DOHH2 (cell line): ENCODE measurements at regions not wholly inside any gene's neighbourhood (a gene's known extent, or its start where the extent isn't known, plus 50 kb on each side); places are given as distances from the start of the nearest gene placed in this dataset.

ENCODE experiments used
- H3F3A ChIP-seq: fragments of 200-600 bp; sonication (generic), shearing (Covaris generic); 2 replicates; pipeline ENCODE4 v1.6.0; 2016; ENCODE audit warnings: antibody characterized with exemption, mild to moderate bottlenecking; ENCODE audit not compliant: control insufficient read depth, insufficient read depth
- H3K27ac ChIP-seq: fragments of 200-600 bp; sonication (generic); 2 replicates; pipeline ENCODE4 v1.5.1; 2014; ENCODE audit warnings: low read depth, mild to moderate bottlenecking, low read length, moderate library complexity
- H3K27me3 ChIP-seq: fragments of 200-600 bp; sonication (generic); 2 replicates; pipeline ENCODE4 v1.6.1; 2014; ENCODE audit warnings: mild to moderate bottlenecking, low read length, mixed read lengths; ENCODE audit not compliant: control insufficient read depth
- H3K36me3 ChIP-seq: fragments of 200-600 bp; sonication (generic); 2 replicates; pipeline ENCODE4 v1.6.1; 2014; ENCODE audit warnings: mild to moderate bottlenecking, low read length, moderate library complexity, mixed read lengths; ENCODE audit not compliant: control insufficient read depth
- H3K4me1 ChIP-seq: fragments of 200-600 bp; sonication (generic); 2 replicates; pipeline ENCODE4 v1.6.1; 2014; ENCODE audit warnings: mild to moderate bottlenecking, low read length, mixed read lengths; ENCODE audit not compliant: control insufficient read depth
- H3K4me2 ChIP-seq: fragments of 200-600 bp; sonication (generic); 2 replicates; pipeline ENCODE4 v1.6.0; 2014; ENCODE audit warnings: mild to moderate bottlenecking, low read length, moderate library complexity
- H3K4me3 ChIP-seq: fragments of 200-600 bp; sonication (generic); 2 replicates; pipeline ENCODE4 v1.5.1; 2014; ENCODE audit warnings: mild to moderate bottlenecking, low read length, mixed read lengths
- H3K79me2 ChIP-seq: fragments of 200-600 bp; sonication (generic); 2 replicates; pipeline ENCODE4 v1.6.1; 2014; ENCODE audit warnings: mild to moderate bottlenecking, low read length, mixed read lengths; ENCODE audit not compliant: control insufficient read depth
- H3K9me2 ChIP-seq: fragments of 200-600 bp; sonication (generic); replicated peaks from 2 replicates; pipeline ENCODE4 v1.6.1; 2014; ENCODE audit warnings: mild to moderate bottlenecking, low read length, mixed read lengths; ENCODE audit not compliant: control insufficient read depth
- H3K9me3 ChIP-seq: fragments of 200-600 bp; sonication (generic); 2 replicates; pipeline ENCODE4 v1.6.1; 2014; ENCODE audit warnings: antibody characterized with exemption, low read length, mixed read lengths; ENCODE audit not compliant: control insufficient read depth, insufficient read depth
- H4K20me1 ChIP-seq: fragments of 200-600 bp; sonication (generic); 2 replicates; pipeline ENCODE4 v1.6.0; 2014; ENCODE audit warnings: low read depth, mild to moderate bottlenecking, antibody characterized with exemption, low read length, moderate library complexity; ENCODE audit not compliant: control insufficient read depth, insufficient read depth
- CTCF ChIP-seq: fragments of 200-600 bp; sonication (generic); IDR thresholded peaks from one replicate; pipeline ENCODE4 v1.5.1; 2014; ENCODE audit warnings: antibody characterized with exemption, mild to moderate bottlenecking, low read depth, low read length; ENCODE audit not compliant: poor library complexity, severe bottlenecking
- EZH2phosphoT487 ChIP-seq: fragments of 200-600 bp; sonication (generic); IDR thresholded peaks from 2 replicates; pipeline ENCODE4 v1.6.1; 2017; ENCODE audit warnings: borderline replicate concordance, mild to moderate bottlenecking, antibody characterized with exemption, low read length, moderate library complexity, mixed read lengths

GRCh38 chr10:59087486-59087885 lies 89.0 kb upstream of the PHYHIPL start:
- Histone ChIP-seq H3K27me3 (no peaks in the 10 kb centered on the region), H3K79me2 (no peaks in the 10 kb centered on the region), H3K9me3 (0 out of 2 replicates have a peak, but pooled peaks cover 2% of the 10 kb centered on the region), H3K4me1 (no peaks in the 10 kb centered on the region), H4K20me1 (no peaks in the 10 kb centered on the region), H3K4me2 (no peak overlapping the region), H3F3A (no peaks in the 10 kb centered on the region), H3K27ac (no peak overlapping the region), H3K9me2 (no peaks in the 10 kb centered on the region), H3K36me3 (no peaks in the 10 kb centered on the region), H3K4me3 (no peak overlapping the region)
- TF ChIP-seq CTCF (no peak), EZH2phosphoT487 (no peak)

GRCh38 chr10:59088912-59089573 lies 87.4 kb upstream of the PHYHIPL start:
- Histone ChIP-seq H3K4me1 (no peaks in the 10 kb centered on the region), H3K79me2 (no peaks in the 10 kb centered on the region), H3K4me2 (no peak overlapping the region), H3K9me2 (no peaks in the 10 kb centered on the region), H3K4me3 (no peak overlapping the region), H3K36me3 (no peaks in the 10 kb centered on the region), H3K27me3 (no peaks in the 10 kb centered on the region), H4K20me1 (no peaks in the 10 kb centered on the region), H3F3A (no peaks in the 10 kb centered on the region), H3K9me3 (0 out of 2 replicates have a peak, but pooled peaks cover 2% of the 10 kb centered on the region), H3K27ac (no peak overlapping the region)
- no peak for TF ChIP-seq CTCF
- no peak for TF ChIP-seq EZH2phosphoT487

GRCh38 chr10:59090817-59091622 lies 85.4 kb upstream of the PHYHIPL start:
- Histone ChIP-seq H3K4me1 (no peaks in the 10 kb centered on the region), H3K27me3 (no peaks in the 10 kb centered on the region), H3K79me2 (no peaks in the 10 kb centered on the region), H3K9me2 (no peaks in the 10 kb centered on the region), H3K4me3 (no peak overlapping the region), H3K27ac (no peak overlapping the region), H3F3A (no peaks in the 10 kb centered on the region), H3K9me3 (0 out of 2 replicates have a peak, but pooled peaks cover 2% of the 10 kb centered on the region), H4K20me1 (no peaks in the 10 kb centered on the region), H3K4me2 (no peak overlapping the region), H3K36me3 (no peaks in the 10 kb centered on the region)
- TF ChIP-seq CTCF (no peak), EZH2phosphoT487 (no peak)
